GM03348 (cell line): ENCODE measurements at regions not wholly inside any gene's neighbourhood (a gene's known extent, or its start where the extent isn't known, plus 50 kb on each side); places are given as distances from the start of the nearest gene placed in this dataset.

ENCODE experiments used
- DNase-seq: peaks from one replicate; pipeline ENCODE4 v3.0.0; 2012; ENCODE audit warnings: low spot score

DNA sequence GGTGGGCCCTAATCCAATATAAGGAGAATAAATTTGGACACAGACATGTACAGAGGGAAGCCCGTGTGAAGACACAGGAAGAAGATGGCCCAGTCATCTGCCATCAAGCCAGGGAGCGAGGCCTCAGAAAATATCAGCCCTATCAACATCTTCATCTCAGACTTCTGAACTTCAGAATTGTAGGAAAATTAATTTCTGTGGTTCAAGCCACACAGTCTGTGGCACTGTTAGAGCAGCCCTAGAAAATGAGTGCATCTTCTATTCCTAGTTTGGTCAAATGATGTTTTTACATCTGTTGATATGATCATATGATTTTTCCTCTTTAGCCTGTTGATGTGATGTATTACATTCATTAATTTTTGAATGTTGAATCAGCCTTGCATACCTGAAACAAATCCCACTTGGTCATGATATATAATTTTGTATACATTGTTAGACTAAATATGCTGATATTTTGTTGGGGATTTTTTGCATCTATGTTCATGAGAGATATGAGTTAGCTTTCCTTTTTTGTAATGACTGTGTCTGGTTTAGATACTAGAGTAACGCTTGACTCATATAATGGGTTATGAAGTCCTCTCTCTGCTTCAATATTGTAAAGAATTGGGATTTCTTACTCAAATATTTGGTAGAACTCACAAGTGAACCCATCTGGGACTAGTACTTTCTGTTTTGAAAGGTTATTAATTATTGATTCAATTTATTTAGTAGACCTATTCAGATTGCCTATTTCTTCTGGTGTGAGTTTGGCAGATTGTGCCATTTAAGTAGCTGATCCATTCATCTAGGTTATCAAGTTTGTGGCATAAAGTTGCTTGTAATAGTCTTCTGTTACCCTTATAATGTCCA, 451.4 kb downstream of the EIPR1 start:
- no peak for DNase-seq

DNA sequence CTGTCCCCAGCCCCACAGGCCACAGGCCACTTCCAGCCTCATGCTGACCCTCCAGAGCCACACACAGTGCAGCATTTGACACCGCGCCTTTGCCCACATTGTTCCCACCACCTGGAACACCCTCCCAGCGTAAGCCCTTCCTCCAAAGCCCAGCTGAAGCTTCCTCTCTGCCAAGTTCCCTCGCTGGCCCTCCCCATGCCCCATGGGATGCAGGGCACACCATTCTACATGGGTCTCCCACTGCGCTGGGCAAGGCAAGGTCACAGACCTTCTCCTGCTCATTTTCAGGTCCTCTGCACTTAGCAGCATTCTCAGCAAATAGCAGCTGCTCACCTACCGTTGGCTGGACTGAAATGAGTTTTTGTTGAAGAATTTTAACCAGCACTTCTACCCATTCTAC, 455.5 kb downstream of the EIPR1 start:
- no peak for DNase-seq

GRCh38 chr2:2921011-2921720, 456.5 kb downstream of the EIPR1 start:
- no peak for DNase-seq

DNA sequence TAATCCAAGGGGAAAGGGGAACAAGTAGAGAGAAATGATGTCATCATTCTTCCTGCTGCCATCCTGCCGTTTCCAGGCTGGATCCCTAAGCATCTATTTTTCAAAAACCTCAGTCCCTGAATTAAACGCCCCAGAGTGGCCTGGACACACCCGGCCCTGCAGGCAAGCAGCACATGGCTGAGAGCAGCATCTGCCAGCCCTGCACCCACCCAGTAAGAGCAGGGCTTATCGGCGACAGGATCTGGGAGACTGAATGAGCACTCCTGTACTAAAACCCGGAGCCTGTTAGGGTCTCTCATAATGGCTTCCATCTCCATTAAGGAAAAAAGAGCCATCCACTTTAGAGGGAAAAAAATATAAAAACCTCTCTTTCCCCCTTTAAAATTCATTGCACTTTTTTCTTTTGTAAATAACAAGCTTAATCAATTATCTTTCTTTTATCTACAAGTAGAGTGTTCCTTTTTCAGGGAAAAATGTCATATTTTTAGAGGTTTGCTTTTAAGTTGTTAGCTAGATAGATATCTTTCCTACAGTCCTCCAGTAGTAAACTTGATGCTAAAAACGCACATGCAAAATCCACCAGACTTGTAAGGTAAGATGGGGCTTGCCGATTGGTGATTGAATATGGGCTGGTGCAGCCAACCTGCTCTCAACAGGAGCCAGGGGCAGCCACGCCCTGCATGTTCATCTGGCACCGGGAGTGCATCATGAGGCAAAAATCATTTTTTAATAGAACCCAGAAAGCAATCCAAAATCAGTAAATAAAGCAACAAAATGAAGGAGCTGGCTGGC, 457.8 kb downstream of the EIPR1 start:
- no peak for DNase-seq

DNA sequence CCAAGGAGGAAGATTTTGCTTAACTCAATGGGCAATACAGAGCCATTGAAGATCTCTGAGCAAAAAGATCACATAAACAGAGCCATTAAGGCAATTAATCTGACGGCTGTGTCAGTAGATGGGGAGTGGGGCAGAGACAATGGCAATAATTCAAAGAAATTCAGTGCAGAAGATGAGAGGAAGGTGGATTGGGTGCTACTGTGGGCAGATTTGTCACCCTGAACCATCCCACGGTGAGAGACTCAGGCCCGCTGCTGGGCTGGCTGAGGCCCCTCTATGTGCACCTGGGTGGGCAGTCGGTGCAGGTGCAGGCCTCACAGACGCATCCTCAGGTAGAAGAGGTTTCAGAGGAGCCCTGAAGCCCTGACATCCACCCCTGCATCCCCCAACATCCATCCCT, 458.6 kb downstream of the EIPR1 start:
- DNase-seq = no peak

GRCh38 chr2:2916621-2917020, 461.0 kb downstream of the EIPR1 start:
- no peak for DNase-seq

- DNase-seq = no peak
Measured at GRCh38 chr2:2914252-2914651, 463.4 kb downstream of the EIPR1 start.

DNA sequence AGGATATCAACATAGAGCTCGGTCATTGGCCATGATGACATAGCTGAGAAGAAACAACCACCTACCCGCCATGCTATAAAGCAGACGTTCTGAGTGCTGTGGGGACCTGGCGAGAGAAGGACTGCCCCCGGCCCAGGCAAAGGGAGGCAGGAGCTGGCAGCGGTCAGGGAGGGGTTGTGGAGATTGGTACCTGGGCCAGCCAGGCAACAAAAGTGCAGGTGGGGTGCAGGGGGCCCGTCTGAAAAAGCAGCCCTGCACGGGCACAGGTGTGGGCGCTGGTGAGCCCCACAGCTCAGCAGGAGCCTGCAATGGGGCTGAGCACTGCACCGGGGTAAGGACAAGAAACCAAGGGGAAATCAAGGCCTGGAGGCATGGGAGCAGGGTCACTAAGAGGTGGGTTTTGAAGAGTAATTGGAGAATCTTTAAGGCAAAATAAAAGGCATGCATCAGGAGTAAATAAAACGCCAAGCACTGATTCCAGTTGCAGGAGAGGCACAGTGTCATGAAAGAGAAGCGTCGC, 464.0 kb downstream of the EIPR1 start:
- DNase-seq = no peak

DNA sequence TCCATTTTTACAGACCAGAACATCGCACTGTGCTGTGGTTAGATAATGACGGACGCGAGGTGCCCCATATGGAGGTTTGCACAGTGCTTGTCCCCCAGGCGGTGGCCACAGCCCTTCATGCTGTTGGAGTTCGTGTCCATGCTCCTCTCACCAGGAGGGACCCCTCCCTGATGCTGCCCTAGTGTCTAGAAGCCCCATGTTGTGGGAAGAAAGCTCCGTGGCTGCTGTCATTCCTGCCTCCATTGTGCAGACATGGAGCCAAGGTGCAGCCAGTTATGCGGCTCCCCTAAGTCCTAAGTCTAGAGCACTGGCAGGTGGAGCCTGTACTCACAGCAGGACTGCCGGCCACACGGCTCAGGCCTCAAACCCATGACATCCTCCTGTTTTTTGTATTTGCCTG, 464.9 kb downstream of the EIPR1 start:
- no peak for DNase-seq

GRCh38 chr2:2912293-2912692, 465.3 kb downstream of the EIPR1 start:
- DNase-seq = no peak

- no peak for DNase-seq
Measured at GRCh38 chr2:2910259-2910658, 467.4 kb downstream of the EIPR1 start.

DNA sequence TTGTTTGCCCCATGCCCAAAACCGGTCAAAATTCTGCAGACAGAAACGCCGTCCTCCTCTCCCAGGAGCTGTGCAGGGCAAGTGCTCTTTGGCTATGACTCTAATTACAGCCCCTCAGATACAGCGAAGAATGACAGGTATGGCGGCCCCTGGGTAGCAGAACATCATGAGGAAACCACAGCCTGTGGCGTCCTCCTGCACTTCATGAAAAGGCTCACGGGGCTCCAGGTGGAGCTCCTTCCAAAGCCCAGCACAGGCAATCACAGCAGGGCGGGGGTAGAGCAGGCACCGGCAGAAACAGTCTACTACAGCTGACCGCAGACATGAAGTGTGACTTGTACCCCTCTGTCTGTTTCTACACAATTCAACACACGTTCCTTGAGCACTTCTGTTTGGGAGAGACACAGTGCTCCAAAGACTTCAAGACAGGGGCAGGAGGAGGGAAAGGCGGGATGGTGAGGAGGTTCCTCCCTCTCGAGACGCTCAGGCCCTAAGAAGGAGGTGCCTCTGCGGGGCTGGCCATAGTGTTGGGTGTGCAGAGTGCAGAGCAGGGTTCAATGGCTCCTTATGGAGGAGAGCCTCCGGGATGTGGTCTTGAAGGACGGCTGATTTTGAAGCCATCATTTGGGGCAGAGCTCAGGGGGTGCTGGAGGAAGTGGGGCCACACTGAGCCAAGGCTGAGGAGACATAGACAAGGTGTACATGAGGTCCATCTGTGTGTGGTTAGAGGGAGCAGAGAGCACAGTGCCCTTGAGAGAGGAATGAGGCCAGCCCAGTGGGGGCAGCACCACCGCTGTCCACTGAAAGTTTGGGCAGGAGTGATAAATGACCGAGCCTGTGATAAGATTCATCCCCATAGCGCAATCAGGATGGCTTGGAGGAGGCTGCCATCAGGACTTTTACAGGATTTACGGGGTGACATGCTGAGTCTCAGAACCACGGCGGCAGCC, 468.3 kb downstream of the EIPR1 start:
- DNase-seq = no peak

DNA sequence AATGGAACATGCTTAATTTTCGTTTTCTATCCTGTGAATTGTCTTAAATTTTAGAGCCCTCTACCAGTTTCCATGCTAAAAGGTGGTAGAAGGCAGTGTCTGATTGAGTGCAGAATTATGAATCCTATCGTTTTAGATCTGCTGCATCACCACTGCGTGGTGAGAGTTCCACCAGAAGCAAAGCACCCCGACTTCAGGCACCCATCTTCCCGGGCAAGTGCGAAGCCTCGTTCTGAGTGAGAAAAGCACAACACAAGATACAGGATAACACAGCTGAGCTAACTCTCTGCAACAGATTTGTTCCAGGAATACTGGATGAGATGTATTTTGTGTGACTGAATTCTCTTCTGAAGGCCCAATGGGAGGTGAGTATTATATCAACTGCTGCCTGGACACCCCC, 471.5 kb downstream of the EIPR1 start:
- DNase-seq = no peak

DNA sequence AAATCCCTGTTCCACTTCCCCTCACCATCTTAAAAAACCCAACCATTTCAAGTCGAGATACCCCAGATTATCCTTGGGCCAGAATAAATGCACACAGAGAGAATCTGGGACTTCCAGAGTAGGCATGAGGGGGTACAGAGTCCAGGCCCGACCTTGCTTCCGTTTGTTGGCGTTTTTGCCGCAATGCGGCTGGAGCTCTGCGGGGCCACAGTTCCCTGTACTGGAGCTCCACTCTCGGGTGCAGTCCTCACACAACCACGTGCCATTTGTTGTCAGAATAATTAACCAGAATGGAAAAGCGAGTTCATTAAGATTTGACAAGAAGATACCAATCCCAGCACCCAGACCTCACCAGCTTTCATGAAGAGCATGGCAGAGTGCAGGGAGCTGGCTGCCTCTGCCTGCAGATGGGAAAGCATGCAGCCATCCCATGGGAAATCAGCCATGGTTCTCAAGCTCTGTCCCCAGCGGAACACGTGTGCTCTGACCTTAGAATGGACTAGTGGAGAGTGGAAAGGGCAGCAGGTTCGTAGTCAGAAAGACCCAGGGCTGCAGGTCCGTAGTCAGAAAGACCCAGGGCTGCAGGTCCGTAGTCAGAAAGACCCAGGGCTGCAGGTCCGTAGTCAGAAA, 472.8 kb downstream of the EIPR1 start:
- DNase-seq = no peak

DNA sequence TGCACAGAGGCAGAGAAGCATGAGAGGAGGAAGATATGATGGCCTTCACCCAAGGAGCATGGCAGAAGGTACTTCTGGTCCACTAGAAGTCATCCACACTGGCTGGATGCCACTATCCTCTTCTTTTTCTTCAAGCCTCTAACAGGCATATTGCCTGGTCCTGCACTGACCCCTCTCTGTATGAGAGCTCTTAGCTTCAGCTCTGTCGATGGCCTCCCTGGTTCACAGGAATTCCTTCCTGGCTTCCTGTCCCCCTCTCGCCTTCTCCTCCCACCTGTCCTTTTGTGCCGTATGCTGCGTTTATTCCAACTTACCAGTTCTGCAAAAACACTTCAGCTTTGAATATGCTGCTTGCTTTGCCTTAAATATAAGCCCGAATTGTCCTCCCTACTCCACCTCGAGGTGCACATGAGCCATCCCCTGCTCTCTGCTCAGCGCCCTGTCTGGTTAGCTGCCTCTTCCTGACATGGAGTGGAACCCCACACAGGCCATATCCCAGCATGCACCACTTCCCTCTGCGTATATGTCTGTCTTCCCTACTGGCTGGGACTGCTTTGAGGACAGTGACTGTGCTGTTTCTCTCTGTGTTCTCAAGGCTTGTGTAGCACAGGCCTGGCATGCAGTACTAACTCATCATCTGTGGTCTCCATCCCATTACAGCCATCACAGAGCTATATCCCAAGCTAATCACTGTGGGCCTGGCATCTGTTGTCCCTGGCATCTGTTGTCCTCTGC, 474.9 kb downstream of the EIPR1 start:
- no peak for DNase-seq

DNA sequence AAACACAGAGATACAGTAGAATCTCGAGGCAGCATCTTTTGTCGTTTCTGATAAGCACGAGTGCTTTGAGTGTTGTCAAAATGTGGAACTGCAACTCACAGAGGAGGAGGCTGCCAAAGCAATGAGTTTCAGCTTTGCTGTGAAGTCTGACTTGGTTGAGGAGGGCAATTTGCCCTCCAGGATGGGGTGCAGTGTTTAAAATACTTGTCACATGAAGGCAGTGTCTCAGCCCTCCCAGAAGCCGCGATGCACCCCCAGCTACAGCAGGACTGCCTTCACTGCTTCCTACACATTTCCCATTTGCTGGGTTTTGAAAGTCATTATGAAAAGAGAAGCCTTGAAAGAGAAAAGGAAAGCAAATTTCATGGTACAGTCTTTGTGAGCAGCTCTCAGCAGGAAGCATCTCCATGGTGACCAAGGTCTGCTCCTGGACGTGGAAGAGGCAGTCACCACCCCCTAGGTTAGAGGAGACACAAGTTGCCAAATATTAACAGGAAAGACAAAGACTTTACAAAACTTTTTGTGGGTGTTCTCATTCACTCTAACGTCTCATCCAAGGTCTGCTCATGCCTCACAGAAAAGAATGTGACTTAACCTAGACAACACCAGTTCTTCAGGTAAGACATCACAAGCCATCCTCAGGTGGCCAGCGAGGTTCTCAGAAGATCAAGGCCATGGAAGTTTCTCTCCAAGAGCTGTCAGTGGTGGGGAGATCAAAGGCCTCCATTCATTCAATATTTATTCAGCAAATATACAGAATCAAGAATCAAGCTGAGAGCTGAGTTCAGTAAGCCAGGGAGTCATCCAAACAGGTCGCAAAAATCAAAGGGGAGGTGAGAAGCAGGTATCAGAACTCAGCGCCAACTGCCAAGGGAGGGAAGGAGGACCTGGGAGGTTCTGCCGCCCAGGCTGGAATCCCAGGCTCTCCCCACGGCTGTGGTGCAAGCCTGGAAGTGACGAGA, 476.0 kb downstream of the EIPR1 start:
- no peak for DNase-seq

GRCh38 chr2:2899826-2900225, 477.8 kb downstream of the EIPR1 start:
- no peak for DNase-seq

GRCh38 chr2:2898744-2899143, 478.9 kb downstream of the EIPR1 start:
- DNase-seq = no peak

DNA sequence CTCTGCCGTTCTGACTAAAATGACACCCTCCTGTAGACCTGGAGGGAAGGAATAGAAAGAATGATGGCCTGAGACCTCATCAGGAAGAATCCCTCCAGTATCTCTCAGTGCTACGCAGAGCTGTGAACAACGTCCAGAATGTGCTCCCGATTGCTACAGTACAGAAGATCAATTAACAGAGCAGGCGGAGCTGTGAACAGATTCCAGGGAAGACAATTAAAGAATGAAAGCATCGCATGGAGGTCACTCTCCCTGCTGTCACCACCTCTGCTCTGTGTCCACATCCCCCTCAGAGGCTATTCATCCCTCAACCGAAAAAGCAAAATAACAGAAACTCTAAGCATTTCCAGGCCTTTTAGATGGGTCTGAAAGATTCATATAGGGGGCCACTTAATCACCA, 481.0 kb downstream of the EIPR1 start:
- no peak for DNase-seq
